ENCODE measurements at regions not wholly inside any gene's neighbourhood (a gene's known extent, or its start where the extent isn't known, plus 50 kb on each side); places are given as distances from the start of the nearest gene placed in this dataset.

DNA sequence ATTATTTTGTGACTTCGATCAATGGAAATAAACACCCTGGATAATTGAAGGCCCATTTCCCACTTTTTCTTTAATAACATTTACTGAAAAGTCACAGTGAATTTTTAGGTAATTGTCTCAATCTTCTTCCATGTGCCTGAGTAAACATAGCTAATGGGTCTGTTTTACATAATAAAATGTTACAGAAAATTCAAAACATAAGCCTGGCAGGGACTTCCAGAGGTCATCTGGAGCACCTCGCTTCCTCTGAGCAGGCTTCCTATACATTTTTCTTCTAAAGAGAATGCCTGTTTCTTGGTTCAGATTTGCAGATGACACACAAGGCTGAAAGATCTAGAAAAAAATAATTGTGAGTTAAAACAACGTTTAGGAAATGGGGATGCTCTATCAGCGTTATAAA lies 183.8 kb upstream of the PDE3A start:
- intact Hi-C loops (cut with micrococcal nuclease): no loop called here
- H3K4me1 ChIP-seq (ENCODE audit: control insufficient read depth in 1 of 2, insufficient read depth in 2 of 2, low read length in 2 of 2): no peaks in the 10 kb centered on the region
- H3K27me3 ChIP-seq (ENCODE audit: insufficient read depth, low read length): no peaks in the 10 kb centered on the region
- no peak overlapping the region for H3K9ac ChIP-seq (ENCODE audit: low read length)
- H3K27ac ChIP-seq (ENCODE audit: low read depth, low read length): no peak overlapping the region
- no peak overlapping the region for H2AFZ ChIP-seq (ENCODE audit: low read depth, low read length, poor library complexity, severe bottlenecking)
- ChIA-PET RAD21 (ENCODE audit: low non-redundant PET in 1 of 2, low total read pairs in 2 of 2, uncharacterized antibody in 2 of 2, unreplicated experiment in 2 of 2) (no interaction called here), CTCF (no interaction called here), POLR2A (no interaction called here)
- H3K4me3 ChIP-seq (replicated peaks in 1 of 2; ENCODE audit: low read depth in 1 of 2, low read length in 2 of 2): no peak overlapping the region
- ATAC-seq (no peak), DNase-seq (ENCODE audit: low read depth, low spot score) (no peak)
- no peaks in the 10 kb centered on the region for H4K20me1 ChIP-seq (ENCODE audit: insufficient read depth)
- TF ChIP-seq POLR2A (IDR thresholded peaks at IDR 0.05; ENCODE audit: borderline replicate concordance, extremely low read depth, insufficient read depth, insufficient read length) (no peak), ZFX (IDR thresholded peaks at IDR 0.05) (no peak), YY1 (IDR thresholded peaks at IDR 0.05; ENCODE audit: extremely low read depth, insufficient replicate concordance, low read depth, low read length) (no peak), MAX (IDR thresholded peaks at IDR 0.05) (no peak), SIN3A (IDR thresholded peaks at IDR 0.05; ENCODE audit: low read depth) (no peak), FOSL1 (IDR thresholded peaks at IDR 0.05; ENCODE audit: low read depth) (no peak), JUND (IDR thresholded peaks at IDR 0.05) (no peak), ZNF274 (IDR thresholded peaks at IDR 0.05; ENCODE audit: low read depth, low read length) (no peak), CEBPB (IDR thresholded peaks at IDR 0.05; ENCODE audit: low read depth) (no peak), TCF7L2 (IDR thresholded peaks at IDR 0.05; ENCODE audit: borderline replicate concordance, extremely low read depth, insufficient read depth, insufficient read length) (no peak), EZH2 (IDR thresholded peaks at IDR 0.05) (no peak), SP1 (IDR thresholded peaks at IDR 0.05; ENCODE audit: low read depth) (no peak), CBX3 (IDR thresholded peaks at IDR 0.05; ENCODE audit: low read depth) (no peak), SRF (IDR thresholded peaks at IDR 0.05; ENCODE audit: low read depth) (no peak), ELF1 (IDR thresholded peaks at IDR 0.05; ENCODE audit: borderline replicate concordance, low read depth) (no peak), EZH2phosphoT487 (IDR thresholded peaks at IDR 0.05; ENCODE audit: borderline replicate concordance) (no peak)
- TF ChIP-seq, protein P1, sequence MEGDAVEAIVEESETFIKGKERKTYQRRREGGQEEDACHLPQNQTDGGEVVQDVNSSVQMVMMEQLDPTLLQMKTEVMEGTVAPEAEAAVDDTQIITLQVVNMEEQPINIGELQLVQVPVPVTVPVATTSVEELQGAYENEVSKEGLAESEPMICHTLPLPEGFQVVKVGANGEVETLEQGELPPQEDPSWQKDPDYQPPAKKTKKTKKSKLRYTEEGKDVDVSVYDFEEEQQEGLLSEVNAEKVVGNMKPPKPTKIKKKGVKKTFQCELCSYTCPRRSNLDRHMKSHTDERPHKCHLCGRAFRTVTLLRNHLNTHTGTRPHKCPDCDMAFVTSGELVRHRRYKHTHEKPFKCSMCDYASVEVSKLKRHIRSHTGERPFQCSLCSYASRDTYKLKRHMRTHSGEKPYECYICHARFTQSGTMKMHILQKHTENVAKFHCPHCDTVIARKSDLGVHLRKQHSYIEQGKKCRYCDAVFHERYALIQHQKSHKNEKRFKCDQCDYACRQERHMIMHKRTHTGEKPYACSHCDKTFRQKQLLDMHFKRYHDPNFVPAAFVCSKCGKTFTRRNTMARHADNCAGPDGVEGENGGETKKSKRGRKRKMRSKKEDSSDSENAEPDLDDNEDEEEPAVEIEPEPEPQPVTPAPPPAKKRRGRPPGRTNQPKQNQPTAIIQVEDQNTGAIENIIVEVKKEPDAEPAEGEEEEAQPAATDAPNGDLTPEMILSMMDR (IDR thresholded peaks at IDR 0.05 in 2 of 3, conservative IDR thresholded peaks at IDR 0.05 in 1 of 3; ENCODE audit: borderline replicate concordance in 1 of 3, insufficient read depth in 1 of 3, low read depth in 2 of 3, low read length in 2 of 3): no peak
- TF ChIP-seq, protein P2, sequence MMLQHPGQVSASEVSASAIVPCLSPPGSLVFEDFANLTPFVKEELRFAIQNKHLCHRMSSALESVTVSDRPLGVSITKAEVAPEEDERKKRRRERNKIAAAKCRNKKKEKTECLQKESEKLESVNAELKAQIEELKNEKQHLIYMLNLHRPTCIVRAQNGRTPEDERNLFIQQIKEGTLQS (IDR thresholded peaks at IDR 0.05): no peak
- TF ChIP-seq, protein P3, sequence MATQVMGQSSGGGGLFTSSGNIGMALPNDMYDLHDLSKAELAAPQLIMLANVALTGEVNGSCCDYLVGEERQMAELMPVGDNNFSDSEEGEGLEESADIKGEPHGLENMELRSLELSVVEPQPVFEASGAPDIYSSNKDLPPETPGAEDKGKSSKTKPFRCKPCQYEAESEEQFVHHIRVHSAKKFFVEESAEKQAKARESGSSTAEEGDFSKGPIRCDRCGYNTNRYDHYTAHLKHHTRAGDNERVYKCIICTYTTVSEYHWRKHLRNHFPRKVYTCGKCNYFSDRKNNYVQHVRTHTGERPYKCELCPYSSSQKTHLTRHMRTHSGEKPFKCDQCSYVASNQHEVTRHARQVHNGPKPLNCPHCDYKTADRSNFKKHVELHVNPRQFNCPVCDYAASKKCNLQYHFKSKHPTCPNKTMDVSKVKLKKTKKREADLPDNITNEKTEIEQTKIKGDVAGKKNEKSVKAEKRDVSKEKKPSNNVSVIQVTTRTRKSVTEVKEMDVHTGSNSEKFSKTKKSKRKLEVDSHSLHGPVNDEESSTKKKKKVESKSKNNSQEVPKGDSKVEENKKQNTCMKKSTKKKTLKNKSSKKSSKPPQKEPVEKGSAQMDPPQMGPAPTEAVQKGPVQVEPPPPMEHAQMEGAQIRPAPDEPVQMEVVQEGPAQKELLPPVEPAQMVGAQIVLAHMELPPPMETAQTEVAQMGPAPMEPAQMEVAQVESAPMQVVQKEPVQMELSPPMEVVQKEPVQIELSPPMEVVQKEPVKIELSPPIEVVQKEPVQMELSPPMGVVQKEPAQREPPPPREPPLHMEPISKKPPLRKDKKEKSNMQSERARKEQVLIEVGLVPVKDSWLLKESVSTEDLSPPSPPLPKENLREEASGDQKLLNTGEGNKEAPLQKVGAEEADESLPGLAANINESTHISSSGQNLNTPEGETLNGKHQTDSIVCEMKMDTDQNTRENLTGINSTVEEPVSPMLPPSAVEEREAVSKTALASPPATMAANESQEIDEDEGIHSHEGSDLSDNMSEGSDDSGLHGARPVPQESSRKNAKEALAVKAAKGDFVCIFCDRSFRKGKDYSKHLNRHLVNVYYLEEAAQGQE (IDR thresholded peaks at IDR 0.05; ENCODE audit: low read depth): no peak
- no TSS peak for BruUV-seq (replicated peaks)
- no peaks in the 10 kb centered on the region for H3K79me2 ChIP-seq (ENCODE audit: insufficient read depth, low read length)
- no peak overlapping the region for H3K4me2 ChIP-seq (ENCODE audit: low read length)
- no peaks in the 10 kb centered on the region for H3K36me3 ChIP-seq (ENCODE audit: control insufficient read depth in 1 of 2, insufficient read depth in 2 of 2, low read length in 2 of 2)
- no peaks in the 10 kb centered on the region for H3K9me3 ChIP-seq (ENCODE audit: control insufficient read depth in 1 of 2, insufficient read depth in 1 of 2, low read depth in 1 of 2, low read length in 2 of 2)
- H3K9me2 ChIP-seq (ENCODE audit: insufficient read depth): no peaks in the 10 kb centered on the region
